ENCODE measurements at regions not wholly inside any gene's neighbourhood (a gene's known extent, or its start where the extent isn't known, plus 50 kb on each side); places are given as distances from the start of the nearest gene placed in this dataset.

DNA sequence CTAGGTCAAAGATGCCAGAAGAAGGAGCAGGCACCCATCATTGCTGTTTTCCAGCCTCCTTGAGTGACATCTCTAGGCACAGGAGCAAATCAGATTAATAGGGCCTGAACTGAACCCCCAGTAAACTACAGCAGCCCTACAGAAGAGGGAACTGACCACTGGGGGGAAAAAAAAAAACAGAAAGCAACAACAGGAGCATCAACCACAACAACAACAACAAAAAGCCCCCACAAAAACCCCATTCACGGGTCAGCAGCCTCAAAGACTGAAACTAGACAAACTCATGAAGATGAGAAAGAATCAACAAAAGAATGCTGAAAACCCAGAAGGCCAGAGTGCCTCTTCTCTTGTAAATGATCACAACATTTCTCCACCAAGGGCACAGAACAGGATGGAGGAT, 537.4 kb upstream of the BTBD3 start:
- intact Hi-C loops (cut with DNase I, micrococcal nuclease), result no loop called here
- Mint-ChIP-seq H3K36me3 (ENCODE audit: low read depth) (no peaks in the 10 kb centered on the region), H3K27me3 (no peaks in the 10 kb centered on the region), H3K27ac (no peak overlapping the region), H3K4me3 (no peak overlapping the region), H3K4me1 (ENCODE audit: low read depth) (no peaks in the 10 kb centered on the region), H3K9me3 (peaks cover 12% of the 10 kb centered on the region)
- DNase-seq (no peak), ATAC-seq (ENCODE audit: poor library complexity) (no peak)
- POLR2A ChIA-PET, result no interaction called here
- Histone ChIP-seq H3K9me3 (ENCODE audit: control insufficient read depth in 1 of 2, insufficient read depth in 1 of 2, low read length in 2 of 2) (peaks cover 0 to 9% of the 10 kb centered on the region in 2 experiments), H3K36me3 (ENCODE audit: insufficient read depth, low read length) (no peaks in the 10 kb centered on the region), H3K4me1 (ENCODE audit: insufficient read depth, low read length) (no peaks in the 10 kb centered on the region), H3K4me3 (ENCODE audit: low read length) (no peak overlapping the region), H3K27ac (ENCODE audit: low read depth in 1 of 2, low read length in 2 of 2) (no peak overlapping the region), H3K27me3 (ENCODE audit: control insufficient read depth in 1 of 2, insufficient read depth in 2 of 2, low read length in 2 of 2) (no peaks in the 10 kb centered on the region)
- TF ChIP-seq, protein P1, sequence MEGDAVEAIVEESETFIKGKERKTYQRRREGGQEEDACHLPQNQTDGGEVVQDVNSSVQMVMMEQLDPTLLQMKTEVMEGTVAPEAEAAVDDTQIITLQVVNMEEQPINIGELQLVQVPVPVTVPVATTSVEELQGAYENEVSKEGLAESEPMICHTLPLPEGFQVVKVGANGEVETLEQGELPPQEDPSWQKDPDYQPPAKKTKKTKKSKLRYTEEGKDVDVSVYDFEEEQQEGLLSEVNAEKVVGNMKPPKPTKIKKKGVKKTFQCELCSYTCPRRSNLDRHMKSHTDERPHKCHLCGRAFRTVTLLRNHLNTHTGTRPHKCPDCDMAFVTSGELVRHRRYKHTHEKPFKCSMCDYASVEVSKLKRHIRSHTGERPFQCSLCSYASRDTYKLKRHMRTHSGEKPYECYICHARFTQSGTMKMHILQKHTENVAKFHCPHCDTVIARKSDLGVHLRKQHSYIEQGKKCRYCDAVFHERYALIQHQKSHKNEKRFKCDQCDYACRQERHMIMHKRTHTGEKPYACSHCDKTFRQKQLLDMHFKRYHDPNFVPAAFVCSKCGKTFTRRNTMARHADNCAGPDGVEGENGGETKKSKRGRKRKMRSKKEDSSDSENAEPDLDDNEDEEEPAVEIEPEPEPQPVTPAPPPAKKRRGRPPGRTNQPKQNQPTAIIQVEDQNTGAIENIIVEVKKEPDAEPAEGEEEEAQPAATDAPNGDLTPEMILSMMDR (IDR thresholded peaks at IDR 0.05), result no peak
- CTCF ChIA-PET, result no interaction called here

DNA sequence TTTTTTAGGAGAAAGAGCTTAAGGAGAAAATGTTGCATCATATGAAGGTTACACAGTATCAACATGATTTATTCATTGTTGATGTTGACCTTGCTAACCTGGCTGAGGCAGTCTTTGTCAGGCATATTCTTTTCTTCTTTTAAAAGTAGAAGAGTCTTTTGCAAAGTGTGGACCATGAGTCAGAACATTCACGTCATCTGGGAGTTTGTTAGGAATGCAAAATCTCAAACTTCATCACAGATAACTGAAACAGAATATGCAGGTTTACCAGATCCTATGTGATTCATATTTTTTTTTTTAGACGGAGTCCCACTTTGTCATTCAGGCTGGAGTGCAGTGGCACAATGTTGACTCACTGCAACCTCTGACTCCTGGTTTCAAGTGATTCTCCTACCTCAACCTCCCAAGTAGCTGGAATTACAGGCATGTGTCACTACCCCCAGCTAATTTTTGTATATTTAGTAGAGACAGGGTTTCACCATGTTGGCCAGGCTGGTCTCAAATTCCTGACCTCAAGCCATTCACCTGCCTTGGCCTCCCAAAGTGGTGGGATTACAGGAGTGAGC, 530.4 kb upstream of the BTBD3 start:
- Mint-ChIP-seq H3K27ac (no peak overlapping the region), H3K4me1 (ENCODE audit: low read depth) (no peaks in the 10 kb centered on the region), H3K36me3 (ENCODE audit: low read depth) (no peaks in the 10 kb centered on the region), H3K4me3 (no peak overlapping the region), H3K27me3 (no peaks in the 10 kb centered on the region), H3K9me3 (peaks cover 13% of the 10 kb centered on the region)
- DNase-seq (no peak), ATAC-seq (ENCODE audit: poor library complexity) (no peak)
- POLR2A ChIA-PET, result no interaction called here
- TF ChIP-seq, protein P1 (IDR thresholded peaks at IDR 0.05), result no peak
- Histone ChIP-seq H3K9me3 (ENCODE audit: control insufficient read depth in 1 of 2, insufficient read depth in 1 of 2, low read length in 2 of 2) (no peaks in the 10 kb centered on the region), H3K27me3 (ENCODE audit: control insufficient read depth in 1 of 2, insufficient read depth in 2 of 2, low read length in 2 of 2) (no peaks in the 10 kb centered on the region), H3K4me3 (ENCODE audit: low read length) (no peak overlapping the region), H3K36me3 (ENCODE audit: insufficient read depth, low read length) (no peaks in the 10 kb centered on the region), H3K4me1 (ENCODE audit: insufficient read depth, low read length) (no peaks in the 10 kb centered on the region), H3K27ac (ENCODE audit: low read depth in 1 of 2, low read length in 2 of 2) (no peak overlapping the region)
- intact Hi-C loops (cut with DNase I, micrococcal nuclease), result no loop called here
- CTCF ChIA-PET, result no interaction called here

DNA sequence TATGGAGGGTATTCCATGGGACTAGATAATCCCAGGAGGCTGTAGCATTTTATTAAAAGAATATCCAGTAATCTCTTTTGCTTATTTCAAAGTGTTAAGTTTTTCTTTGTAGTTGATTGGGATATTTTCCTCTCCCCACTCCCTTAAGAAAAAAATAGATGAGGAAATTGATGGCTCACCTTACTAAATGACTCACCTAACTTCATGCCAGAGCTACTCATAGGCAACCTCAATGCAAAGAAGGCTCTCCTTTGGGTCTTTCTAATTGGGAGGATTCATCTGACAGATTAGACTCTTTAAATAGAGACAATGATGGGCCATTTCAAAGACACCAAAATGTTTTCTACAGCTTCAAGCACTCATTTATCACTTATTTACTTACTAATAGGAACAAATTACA, 528.5 kb upstream of the BTBD3 start:
- no peak overlapping the region for H3K27ac ChIP-seq (ENCODE audit: low read depth in 1 of 2, low read length in 2 of 2)
- Mint-ChIP-seq H3K4me1 (ENCODE audit: low read depth) (no peaks in the 10 kb centered on the region), H3K4me3 (no peak overlapping the region), H3K36me3 (ENCODE audit: low read depth) (no peaks in the 10 kb centered on the region), H3K27ac (no peak overlapping the region), H3K27me3 (no peaks in the 10 kb centered on the region), H3K9me3 (peaks cover 11% of the 10 kb centered on the region)
- H3K9me3 ChIP-seq (ENCODE audit: control insufficient read depth in 1 of 2, insufficient read depth in 1 of 2, low read length in 2 of 2), result no peaks in the 10 kb centered on the region
- ChIA-PET CTCF (no interaction called here), POLR2A (no interaction called here)
- TF ChIP-seq, protein P1 (IDR thresholded peaks at IDR 0.05), result no peak
- no peak for DNase-seq
- ATAC-seq (ENCODE audit: poor library complexity), result no peak
- no peak overlapping the region for H3K4me3 ChIP-seq (ENCODE audit: low read length)
- intact Hi-C loops (cut with DNase I, micrococcal nuclease), result no loop called here
- no peaks in the 10 kb centered on the region for H3K27me3 ChIP-seq (ENCODE audit: control insufficient read depth in 1 of 2, insufficient read depth in 2 of 2, low read length in 2 of 2)
- no peaks in the 10 kb centered on the region for H3K4me1 ChIP-seq (ENCODE audit: insufficient read depth, low read length)
- no peaks in the 10 kb centered on the region for H3K36me3 ChIP-seq (ENCODE audit: insufficient read depth, low read length)

Data from CD4-positive, alpha-beta T cell (primary cell).